Dedifferentiated amniotic fluid mesenchymal stem cell (primary cell): ENCODE measurements at regions not wholly inside any gene's neighbourhood (a gene's known extent, or its start where the extent isn't known, plus 50 kb on each side); places are given as distances from the start of the nearest gene placed in this dataset.
A peak's percentile ranks its signal among the peaks of the same experiment; 100 is the strongest.
"Not testable (repeated sequence)": the region's sequence is repeated elsewhere in the genome, so short reads cannot be mapped to it uniquely, and the experiment has no call there.

ENCODE experiments used
- DNase-seq: peaks from one replicate; pipeline ENCODE4 v3.0.0-alpha.2; 2016; ENCODE audit errors: extremely low spot score

- DNase-seq = peak; percentile 49
Observed at GRCh38 chr2:150211164-150211631, 276.3 kb downstream of the RND3 start.

GRCh38 chr2:150209746-150210145 lies 277.7 kb downstream of the RND3 start:
- no peak for DNase-seq

GRCh38 chr2:150208689-150209088 lies 278.8 kb downstream of the RND3 start:
- DNase-seq = no peak

GRCh38 chr2:150207979-150208378 lies 279.5 kb downstream of the RND3 start:
- DNase-seq = no peak

GRCh38 chr2:150204451-150204850 lies 283.0 kb downstream of the RND3 start:
- peak; percentile 73 for DNase-seq

- DNase-seq = not testable (repeated sequence)
Observed at GRCh38 chr2:150194816-150195215, 292.7 kb downstream of the RND3 start.

- DNase-seq = no peak
Observed at GRCh38 chr2:150192701-150193100, 294.8 kb downstream of the RND3 start.

GRCh38 chr2:150191349-150191748 lies 296.1 kb downstream of the RND3 start:
- no peak for DNase-seq

GRCh38 chr2:150190546-150190945 lies 296.9 kb downstream of the RND3 start:
- DNase-seq = no peak

- DNase-seq = no peak
Observed at GRCh38 chr2:150188800-150189199, 298.7 kb downstream of the RND3 start.

- DNase-seq = peak; percentile 54
Observed at GRCh38 chr2:150188177-150188576, 299.3 kb downstream of the RND3 start.

- no peak for DNase-seq
Observed at GRCh38 chr2:150182566-150183235, 304.8 kb downstream of the RND3 start.

- DNase-seq = no peak
Observed at GRCh38 chr2:150178591-150178990, 308.9 kb downstream of the RND3 start.

- no peak for DNase-seq
Observed at GRCh38 chr2:150174971-150175421, 312.5 kb downstream of the RND3 start.

- DNase-seq = no peak
Observed at GRCh38 chr2:150174056-150174805, 313.2 kb downstream of the RND3 start.

- no peak for DNase-seq
Observed at GRCh38 chr2:150171065-150171548, 316.4 kb downstream of the RND3 start.

GRCh38 chr2:150169237-150169629 lies 318.2 kb downstream of the RND3 start:
- peak; percentile 45 for DNase-seq

- DNase-seq = peak; percentile 20
Observed at GRCh38 chr2:150168595-150169236, 318.8 kb downstream of the RND3 start.

- peak; percentile 48 for DNase-seq
Observed at GRCh38 chr2:150167711-150168110, 319.8 kb downstream of the RND3 start.

- no peak for DNase-seq
Observed at GRCh38 chr2:150166313-150167051, 321.0 kb downstream of the RND3 start.

- DNase-seq = peak; percentile 58
Observed at GRCh38 chr2:150165988-150166312, 321.5 kb downstream of the RND3 start.

GRCh38 chr2:150165442-150165841 lies 322.0 kb downstream of the RND3 start:
- no peak for DNase-seq
